SK-N-MC (cell line): ENCODE measurements at regions not wholly inside any gene's neighbourhood (a gene's known extent, or its start where the extent isn't known, plus 50 kb on each side); places are given as distances from the start of the nearest gene placed in this dataset.

Experiments
- DNase-seq: peaks from one replicate; pipeline ENCODE4 v3.0.0-alpha.2; 2011; ENCODE audit warnings: low read depth, low spot score
- H3K27ac ChIP-seq: fragments of 200-600 bp; sonication (generic); 2 replicates; pipeline ENCODE4 v1.5.1; 2016; ENCODE audit warnings: mixed run types
- H3K36me3 ChIP-seq: fragments of 200-600 bp; sonication (generic); 2 replicates; pipeline ENCODE4 v1.6.1; 2017; ENCODE audit warnings: antibody characterized with exemption, low read length, mixed read lengths; ENCODE audit not compliant: insufficient read depth
- H3K4me3 ChIP-seq: fragments of 200-600 bp; sonication (generic); 2 replicates; pipeline ENCODE4 v1.5.1; 2016
- H3K9ac ChIP-seq: fragments of 200-600 bp; sonication (generic); 2 replicates; pipeline ENCODE4 v1.8.0; 2017; ENCODE audit warnings: mixed run types, mixed read lengths; ENCODE audit not compliant: insufficient read length
- H3K9me3 ChIP-seq: fragments of 200-600 bp; sonication (generic); 2 replicates; pipeline ENCODE4 v1.6.1; 2017; ENCODE audit warnings: low read depth, mild to moderate bottlenecking, antibody characterized with exemption, low read length, moderate library complexity, mixed read lengths
- EZH2 ChIP-seq: fragments of 200-600 bp; sonication (generic); IDR thresholded peaks from one replicate; pipeline ENCODE4 v1.6.1; 2017; ENCODE audit warnings: antibody characterized with exemption
- FOXP2 ChIP-seq: optimal IDR thresholded peaks from 2 replicates; pipeline ENCODE3; 2011; ENCODE audit warnings: mild to moderate bottlenecking, moderate library complexity; ENCODE audit not compliant: insufficient read depth; ENCODE audit errors: extremely low read length, control extremely low read depth
- POLR2AphosphoS5 ChIP-seq: IDR thresholded peaks from 2 replicates; pipeline ENCODE4 v1.6.1; 2012; ENCODE audit warnings: mild to moderate bottlenecking, low read depth, low read length, borderline replicate concordance

DNA sequence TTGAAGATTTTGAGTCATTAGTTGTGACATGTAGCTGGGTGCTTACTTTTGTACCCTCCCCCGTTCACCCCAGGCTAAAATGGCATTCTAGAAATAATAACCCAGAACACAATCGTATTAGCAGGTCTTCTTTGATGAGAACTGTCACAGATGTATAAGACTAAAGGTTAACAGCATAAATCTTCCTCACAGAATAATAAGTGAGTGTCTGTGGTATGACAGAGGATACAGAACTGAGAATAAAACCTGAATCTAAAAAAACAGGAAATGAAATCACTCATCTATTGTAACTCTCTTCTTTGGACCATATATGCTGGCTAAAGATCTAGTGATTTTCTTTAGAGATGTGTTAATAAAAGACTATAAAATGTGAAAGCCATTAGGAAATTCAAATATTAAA is 746.6 kb downstream of the LRFN5 start:
- H3K9me3 ChIP-seq: no peaks in the 10 kb centered on the region
- H3K27ac ChIP-seq: no peak overlapping the region
- TF ChIP-seq POLR2AphosphoS5: no peak
- no peak for TF ChIP-seq EZH2
- DNase-seq: no peak
- no peak overlapping the region for H3K4me3 ChIP-seq
- no peaks in the 10 kb centered on the region for H3K36me3 ChIP-seq
- H3K9ac ChIP-seq: no peak overlapping the region

DNA sequence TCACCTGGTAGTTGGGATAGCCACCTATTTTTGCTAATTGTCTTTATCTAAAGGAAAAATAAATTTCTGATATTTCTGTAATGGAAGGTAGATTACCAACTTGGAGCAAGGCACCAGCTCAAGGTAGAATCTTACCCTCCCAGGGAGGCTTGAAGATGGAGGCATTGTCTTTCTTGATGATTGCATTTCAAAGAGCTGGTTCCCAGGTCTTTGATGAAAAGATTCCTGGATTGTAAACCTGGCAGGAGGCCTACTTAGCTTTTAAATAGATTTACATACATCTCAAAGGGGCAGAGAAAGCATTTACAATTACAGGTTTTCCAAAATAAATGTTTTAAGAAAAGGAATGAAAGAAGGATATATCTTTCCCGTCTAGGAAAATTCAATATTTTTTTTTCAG is 729.2 kb downstream of the LRFN5 start:
- Histone ChIP-seq H3K9me3 (no peaks in the 10 kb centered on the region), H3K36me3 (no peaks in the 10 kb centered on the region), H3K9ac (no peak overlapping the region), H3K27ac (no peak overlapping the region), H3K4me3 (no peak overlapping the region)
- TF ChIP-seq POLR2AphosphoS5: no peak
- TF ChIP-seq FOXP2: no peak
- no peak for TF ChIP-seq EZH2
- DNase-seq: no peak

- no peaks in the 10 kb centered on the region for H3K9me3 ChIP-seq
- H3K4me3 ChIP-seq: no peak overlapping the region
- no peak overlapping the region for H3K9ac ChIP-seq
- H3K36me3 ChIP-seq: no peaks in the 10 kb centered on the region
- no peak overlapping the region for H3K27ac ChIP-seq
- DNase-seq: no peak
- no peak for TF ChIP-seq FOXP2
- no peak for TF ChIP-seq EZH2
- no peak for TF ChIP-seq POLR2AphosphoS5
These were observed 728.3 kb downstream of the LRFN5 start for GRCh38 chr14:42334931-42335330.

GRCh38 chr14:42323426-42323825 is 716.8 kb downstream of the LRFN5 start:
- H3K27ac ChIP-seq: no peak overlapping the region
- H3K36me3 ChIP-seq: no peaks in the 10 kb centered on the region
- DNase-seq: no peak
- H3K9ac ChIP-seq: no peak overlapping the region
- no peak overlapping the region for H3K4me3 ChIP-seq
- no peaks in the 10 kb centered on the region for H3K9me3 ChIP-seq
- TF ChIP-seq EZH2 (no peak), FOXP2 (no peak), POLR2AphosphoS5 (no peak)

DNA sequence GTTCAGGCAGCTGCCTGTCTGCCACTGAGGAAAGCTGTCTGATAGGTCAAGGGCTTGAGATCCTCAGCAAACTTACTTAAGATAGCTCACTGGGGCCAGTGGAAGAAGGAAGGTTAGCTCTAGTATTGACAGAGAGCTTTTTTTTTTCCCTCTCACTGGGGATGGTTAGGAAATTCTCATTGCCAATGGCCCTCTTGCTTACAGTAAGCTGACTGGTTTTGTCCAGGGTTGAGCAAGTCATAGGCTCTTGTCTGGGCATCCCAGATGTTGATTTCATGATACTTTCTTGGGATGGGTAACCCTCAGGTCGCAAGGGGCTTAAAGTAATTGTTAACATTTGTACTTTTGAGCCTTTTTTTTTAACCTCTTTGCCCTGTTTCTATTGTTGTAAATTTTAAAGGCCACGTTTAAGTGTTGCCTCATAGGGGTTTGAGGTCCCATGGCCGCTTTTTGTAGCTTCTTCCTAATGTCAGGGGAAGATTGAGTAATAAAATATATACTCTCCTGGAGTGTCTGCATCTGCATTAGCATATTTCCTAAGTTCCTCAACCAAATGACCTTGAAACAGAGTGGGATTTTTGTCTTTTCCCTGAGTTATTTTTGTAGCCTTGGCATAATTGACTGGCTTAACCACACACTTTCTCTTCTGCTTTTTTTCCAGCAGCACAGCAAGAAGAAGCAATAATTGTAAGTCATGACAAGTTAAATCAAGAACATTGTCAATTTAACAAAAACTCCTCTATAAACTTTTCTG is 716.0 kb downstream of the LRFN5 start:
- TF ChIP-seq EZH2: no peak
- TF ChIP-seq POLR2AphosphoS5: no peak
- no peak for TF ChIP-seq FOXP2
- DNase-seq: no peak
- no peak overlapping the region for H3K4me3 ChIP-seq
- no peak overlapping the region for H3K9ac ChIP-seq
- no peak overlapping the region for H3K27ac ChIP-seq
- H3K36me3 ChIP-seq: no peaks in the 10 kb centered on the region
- H3K9me3 ChIP-seq: no peaks in the 10 kb centered on the region

DNA sequence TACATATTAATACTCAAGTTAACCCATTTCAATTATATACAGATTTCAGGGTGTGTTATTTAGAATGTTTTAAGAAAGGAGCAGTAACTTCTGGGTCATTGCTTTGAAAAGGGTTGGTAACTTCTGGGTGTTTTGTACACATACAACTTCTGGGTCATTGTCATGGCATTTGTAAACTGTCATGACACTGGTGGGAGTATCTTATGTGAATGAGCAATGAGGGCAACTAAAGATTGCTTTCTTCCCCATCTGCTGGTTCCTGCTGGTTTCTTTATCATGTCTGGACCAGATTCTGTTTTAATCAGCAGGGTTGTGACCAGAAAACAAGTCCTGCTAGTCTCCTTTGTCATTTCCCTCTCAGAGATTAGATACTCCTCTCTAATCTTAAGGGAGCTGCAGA is 713.3 kb downstream of the LRFN5 start:
- no peak for TF ChIP-seq EZH2
- TF ChIP-seq FOXP2: no peak
- no peak overlapping the region for H3K4me3 ChIP-seq
- DNase-seq: no peak
- H3K36me3 ChIP-seq: no peaks in the 10 kb centered on the region
- no peaks in the 10 kb centered on the region for H3K9me3 ChIP-seq
- no peak overlapping the region for H3K9ac ChIP-seq
- no peak overlapping the region for H3K27ac ChIP-seq

- no peak overlapping the region for H3K9ac ChIP-seq
- TF ChIP-seq EZH2 (no peak), FOXP2 (no peak), POLR2AphosphoS5 (no peak)
- DNase-seq: no peak
- H3K9me3 ChIP-seq: no peaks in the 10 kb centered on the region
- no peaks in the 10 kb centered on the region for H3K36me3 ChIP-seq
- H3K27ac ChIP-seq: no peak overlapping the region
- no peak overlapping the region for H3K4me3 ChIP-seq
These were observed 710.0 kb downstream of the LRFN5 start for GRCh38 chr14:42316693-42317092.

DNA sequence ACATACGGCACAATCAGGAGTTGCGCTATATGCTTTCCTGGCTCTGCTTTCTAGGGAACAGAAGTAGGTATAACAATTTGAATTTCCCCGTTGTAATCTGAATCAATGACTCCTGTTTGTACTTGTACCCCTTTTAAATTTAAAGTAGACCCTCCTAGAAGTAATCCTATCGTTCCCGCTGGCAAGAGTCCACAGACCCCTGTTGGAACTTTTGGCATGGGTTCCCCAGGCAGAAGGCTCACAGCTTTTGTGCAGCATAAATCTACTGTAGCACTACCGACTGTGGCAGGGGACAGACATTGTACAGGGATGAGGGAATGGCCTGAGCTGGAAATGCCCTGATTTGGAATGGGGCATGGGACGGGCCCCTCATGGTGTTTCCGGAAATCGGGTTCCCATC is 705.2 kb downstream of the LRFN5 start:
- no peak for TF ChIP-seq FOXP2
- no peak for TF ChIP-seq EZH2
- no peak for TF ChIP-seq POLR2AphosphoS5
- no peak for DNase-seq
- Histone ChIP-seq H3K36me3 (no peaks in the 10 kb centered on the region), H3K9ac (no peak overlapping the region), H3K4me3 (no peak overlapping the region), H3K9me3 (no peaks in the 10 kb centered on the region), H3K27ac (no peak overlapping the region)

DNA sequence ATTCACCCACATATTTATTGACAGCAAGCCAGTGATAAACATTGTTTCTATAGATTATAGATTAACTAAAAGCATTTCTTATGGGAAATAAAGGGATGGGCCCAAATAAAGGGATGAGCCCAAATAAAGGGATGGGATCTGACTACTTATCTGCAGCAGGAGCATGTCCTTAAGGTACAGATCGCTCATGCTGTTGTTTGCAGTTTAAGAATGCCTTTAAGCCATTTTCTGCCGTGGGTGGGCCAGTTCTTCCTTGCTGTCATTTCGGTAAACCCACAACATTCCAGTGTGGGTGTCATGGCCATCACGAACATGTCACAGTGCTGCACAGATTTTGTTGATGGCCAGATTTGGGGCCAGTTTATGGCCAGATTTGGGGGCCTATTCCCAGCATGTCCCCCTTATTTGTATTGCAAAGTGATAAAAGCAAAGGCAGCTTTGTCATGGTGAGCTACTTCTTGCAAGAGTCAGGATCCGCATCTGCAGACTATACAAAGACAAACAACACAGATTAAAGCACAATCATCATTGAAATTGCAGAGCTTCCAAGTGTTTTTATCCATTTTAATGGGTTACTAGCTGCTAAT is 700.7 kb downstream of the LRFN5 start:
- Histone ChIP-seq H3K36me3 (no peaks in the 10 kb centered on the region), H3K4me3 (no peak overlapping the region), H3K9me3 (no peaks in the 10 kb centered on the region), H3K27ac (no peak overlapping the region), H3K9ac (no peak overlapping the region)
- TF ChIP-seq POLR2AphosphoS5: no peak
- DNase-seq: no peak
